Loucy (cell line): ENCODE measurements at regions not wholly inside any gene's neighbourhood (a gene's known extent, or its start where the extent isn't known, plus 50 kb on each side); places are given as distances from the start of the nearest gene placed in this dataset.
A peak's percentile ranks its signal among the peaks of the same experiment; 100 is the strongest.

Source experiments
- EZH2phosphoT487 ChIP-seq: fragments of 200-600 bp; IDR thresholded peaks from 2 replicates; pipeline ENCODE4 v1.6.1; 2018; ENCODE audit warnings: antibody characterized with exemption, mild to moderate bottlenecking, moderate library complexity, borderline replicate concordance
- TF ChIP-seq, protein P1 (sequence below): fragments of 200-600 bp; sonication (generic); conservative IDR thresholded peaks from 2 replicates; pipeline ENCODE4 v1.5.1; 2014; ENCODE audit warnings: mild to moderate bottlenecking, antibody characterized with exemption, low read length

DNA sequence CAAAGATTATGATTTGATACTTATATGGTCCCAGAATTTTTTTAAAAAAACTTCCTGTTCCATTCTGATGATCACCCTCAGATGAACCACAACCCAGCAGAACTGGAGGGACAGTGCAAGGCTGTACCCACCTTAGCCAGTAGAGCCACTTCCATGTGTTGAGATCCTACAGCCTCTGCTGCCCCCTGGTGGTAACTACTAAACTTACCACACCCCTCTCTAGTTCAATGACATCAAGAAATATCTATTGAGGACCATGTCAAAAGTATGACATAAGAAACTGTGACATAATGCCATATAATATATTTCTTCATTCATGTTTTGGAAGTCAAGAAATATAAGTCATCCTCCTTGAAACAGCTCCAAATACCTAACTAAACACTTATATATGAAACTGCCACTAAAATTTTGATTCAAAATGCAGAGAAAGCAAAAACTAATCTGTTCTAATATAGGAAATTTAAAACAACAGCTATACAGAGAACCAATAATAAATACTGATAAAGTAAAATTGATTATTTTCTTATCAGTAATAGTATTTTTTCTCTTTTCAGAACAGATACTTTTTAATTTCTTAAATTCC, 412.6 kb downstream of the KCTD12 start:
- TF ChIP-seq, protein P1, sequence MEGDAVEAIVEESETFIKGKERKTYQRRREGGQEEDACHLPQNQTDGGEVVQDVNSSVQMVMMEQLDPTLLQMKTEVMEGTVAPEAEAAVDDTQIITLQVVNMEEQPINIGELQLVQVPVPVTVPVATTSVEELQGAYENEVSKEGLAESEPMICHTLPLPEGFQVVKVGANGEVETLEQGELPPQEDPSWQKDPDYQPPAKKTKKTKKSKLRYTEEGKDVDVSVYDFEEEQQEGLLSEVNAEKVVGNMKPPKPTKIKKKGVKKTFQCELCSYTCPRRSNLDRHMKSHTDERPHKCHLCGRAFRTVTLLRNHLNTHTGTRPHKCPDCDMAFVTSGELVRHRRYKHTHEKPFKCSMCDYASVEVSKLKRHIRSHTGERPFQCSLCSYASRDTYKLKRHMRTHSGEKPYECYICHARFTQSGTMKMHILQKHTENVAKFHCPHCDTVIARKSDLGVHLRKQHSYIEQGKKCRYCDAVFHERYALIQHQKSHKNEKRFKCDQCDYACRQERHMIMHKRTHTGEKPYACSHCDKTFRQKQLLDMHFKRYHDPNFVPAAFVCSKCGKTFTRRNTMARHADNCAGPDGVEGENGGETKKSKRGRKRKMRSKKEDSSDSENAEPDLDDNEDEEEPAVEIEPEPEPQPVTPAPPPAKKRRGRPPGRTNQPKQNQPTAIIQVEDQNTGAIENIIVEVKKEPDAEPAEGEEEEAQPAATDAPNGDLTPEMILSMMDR = peak; percentile 92
- no peak for TF ChIP-seq EZH2phosphoT487
